ENCODE measurements at regions not wholly inside any gene's neighbourhood (a gene's known extent, or its start where the extent isn't known, plus 50 kb on each side); places are given as distances from the start of the nearest gene placed in this dataset.

- TF ChIP-seq, protein P1, sequence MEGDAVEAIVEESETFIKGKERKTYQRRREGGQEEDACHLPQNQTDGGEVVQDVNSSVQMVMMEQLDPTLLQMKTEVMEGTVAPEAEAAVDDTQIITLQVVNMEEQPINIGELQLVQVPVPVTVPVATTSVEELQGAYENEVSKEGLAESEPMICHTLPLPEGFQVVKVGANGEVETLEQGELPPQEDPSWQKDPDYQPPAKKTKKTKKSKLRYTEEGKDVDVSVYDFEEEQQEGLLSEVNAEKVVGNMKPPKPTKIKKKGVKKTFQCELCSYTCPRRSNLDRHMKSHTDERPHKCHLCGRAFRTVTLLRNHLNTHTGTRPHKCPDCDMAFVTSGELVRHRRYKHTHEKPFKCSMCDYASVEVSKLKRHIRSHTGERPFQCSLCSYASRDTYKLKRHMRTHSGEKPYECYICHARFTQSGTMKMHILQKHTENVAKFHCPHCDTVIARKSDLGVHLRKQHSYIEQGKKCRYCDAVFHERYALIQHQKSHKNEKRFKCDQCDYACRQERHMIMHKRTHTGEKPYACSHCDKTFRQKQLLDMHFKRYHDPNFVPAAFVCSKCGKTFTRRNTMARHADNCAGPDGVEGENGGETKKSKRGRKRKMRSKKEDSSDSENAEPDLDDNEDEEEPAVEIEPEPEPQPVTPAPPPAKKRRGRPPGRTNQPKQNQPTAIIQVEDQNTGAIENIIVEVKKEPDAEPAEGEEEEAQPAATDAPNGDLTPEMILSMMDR (IDR thresholded peaks at IDR 0.05; ENCODE audit: insufficient read depth, low read length, poor library complexity, severe bottlenecking) = no peak
- no peak for TF ChIP-seq EZH2phosphoT487 (conservative IDR thresholded peaks at IDR 0.05; ENCODE audit: low read length)
- Histone ChIP-seq H3F3A (ENCODE audit: insufficient read depth) (no peaks in the 10 kb centered on the region), H3K4me3 (ENCODE audit: insufficient read depth, low read length, poor library complexity, severe bottlenecking) (no peak overlapping the region), H3K79me2 (ENCODE audit: insufficient read depth, low read length) (no peaks in the 10 kb centered on the region), H2AFZ (ENCODE audit: low read depth, low read length, severe bottlenecking) (no peak overlapping the region), H3K9ac (ENCODE audit: low read length) (no peak overlapping the region), H4K20me1 (ENCODE audit: low read depth, low read length) (no peaks in the 10 kb centered on the region), H3K27ac (ENCODE audit: low read depth, low read length) (no peak overlapping the region), H3K9me3 (ENCODE audit: insufficient read depth, low read length) (no peaks in the 10 kb centered on the region), H3K27me3 (ENCODE audit: low read length) (no peaks in the 10 kb centered on the region), H3K9me2 (replicated peaks; ENCODE audit: insufficient read depth, low read length) (no peaks in the 10 kb centered on the region), H3K36me3 (ENCODE audit: low read length) (no peaks in the 10 kb centered on the region), H3K4me2 (ENCODE audit: low read depth, low read length, poor library complexity, severe bottlenecking) (no peak overlapping the region)
These were observed 309.8 kb downstream of the COG6 start for GRCh38 chr13:39965309-39965708.

DNA sequence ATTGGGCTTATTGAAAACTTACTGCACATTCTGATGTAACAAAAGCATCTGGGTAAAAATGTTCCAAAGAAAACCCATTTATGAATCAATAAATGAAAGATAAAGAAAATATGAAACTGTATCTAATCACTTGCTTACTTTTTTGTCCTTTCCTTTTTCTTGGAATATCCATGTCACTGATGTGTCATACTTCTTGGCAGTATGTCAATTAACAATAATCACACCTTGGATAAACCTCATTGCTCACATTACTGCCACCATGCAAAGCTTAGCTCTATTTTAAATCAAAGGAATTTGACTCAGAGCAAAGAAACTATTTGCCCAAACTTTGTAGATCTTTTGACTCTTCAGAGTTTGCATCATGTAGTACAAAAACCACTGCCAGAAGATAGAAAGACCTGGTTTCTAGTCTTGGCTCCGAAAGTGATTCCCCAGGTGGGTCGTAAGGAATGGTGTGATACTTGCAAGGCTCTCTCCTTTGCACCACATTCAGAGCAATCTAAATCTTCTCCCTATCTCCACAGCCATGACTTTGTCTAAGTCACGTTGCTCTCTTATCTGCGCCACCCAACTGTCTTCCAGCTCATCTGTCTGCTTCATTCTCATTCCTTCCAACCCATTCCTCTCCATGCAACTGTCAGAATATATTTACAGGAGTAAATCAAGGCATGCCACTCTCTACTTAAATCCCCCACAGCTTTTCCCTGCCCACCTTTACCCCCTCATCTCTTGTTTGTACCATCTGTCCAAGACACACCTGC lies 311.9 kb downstream of the COG6 start:
- Histone ChIP-seq H3K9me3 (ENCODE audit: insufficient read depth, low read length) (no peaks in the 10 kb centered on the region), H3K4me3 (ENCODE audit: insufficient read depth, low read length, poor library complexity, severe bottlenecking) (no peak overlapping the region), H3K9ac (ENCODE audit: low read length) (no peak overlapping the region), H3F3A (ENCODE audit: insufficient read depth) (no peaks in the 10 kb centered on the region), H3K36me3 (ENCODE audit: low read length) (no peaks in the 10 kb centered on the region), H3K4me2 (ENCODE audit: low read depth, low read length, poor library complexity, severe bottlenecking) (no peak overlapping the region), H2AFZ (ENCODE audit: low read depth, low read length, severe bottlenecking) (no peak overlapping the region), H3K27me3 (ENCODE audit: low read length) (no peaks in the 10 kb centered on the region), H3K27ac (ENCODE audit: low read depth, low read length) (no peak overlapping the region), H3K9me2 (replicated peaks; ENCODE audit: insufficient read depth, low read length) (no peaks in the 10 kb centered on the region), H4K20me1 (ENCODE audit: low read depth, low read length) (no peaks in the 10 kb centered on the region), H3K79me2 (ENCODE audit: insufficient read depth, low read length) (no peaks in the 10 kb centered on the region)
- no peak for TF ChIP-seq EZH2phosphoT487 (conservative IDR thresholded peaks at IDR 0.05; ENCODE audit: low read length)
- TF ChIP-seq, protein P1 (IDR thresholded peaks at IDR 0.05; ENCODE audit: insufficient read depth, low read length, poor library complexity, severe bottlenecking) = no peak

DNA sequence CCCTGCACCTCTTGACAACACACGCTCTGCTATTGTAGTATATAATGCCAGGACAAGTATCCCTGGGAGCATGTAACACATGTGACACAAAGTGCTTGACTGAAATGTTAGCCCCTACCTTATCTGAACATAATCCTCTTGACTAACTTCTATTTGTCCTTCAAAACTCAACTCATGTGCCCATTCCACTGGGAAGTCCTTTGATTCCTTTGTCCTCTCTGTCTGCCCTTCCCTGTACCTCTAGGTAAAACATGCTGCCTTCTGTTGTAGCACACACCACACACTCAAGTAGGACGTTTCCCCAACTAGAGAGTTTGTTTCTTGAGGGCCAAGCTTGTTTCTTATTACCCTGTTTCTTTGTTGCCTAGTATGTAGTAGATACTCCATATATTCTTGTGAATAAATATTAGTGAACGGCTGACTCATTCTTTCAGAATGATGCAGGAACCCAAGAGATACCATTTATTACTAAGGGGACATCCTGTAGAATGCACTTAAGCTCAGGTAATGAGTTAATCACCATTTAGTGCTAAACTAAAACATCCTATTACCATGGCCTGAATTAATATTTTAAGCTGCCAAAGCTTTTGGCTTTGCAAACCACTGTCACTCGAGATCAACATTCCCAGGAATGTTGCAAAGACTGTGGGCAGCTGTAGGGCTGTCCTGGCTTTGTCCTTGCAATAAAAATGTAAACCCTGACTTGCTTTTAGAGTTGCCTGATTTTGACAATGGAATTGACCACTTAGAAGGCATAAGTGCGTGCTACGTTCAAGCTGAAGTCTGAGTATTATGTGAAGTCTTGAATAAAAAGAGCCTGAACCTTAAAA lies 313.4 kb downstream of the COG6 start:
- H3K9me3 ChIP-seq (ENCODE audit: insufficient read depth, low read length) = no peaks in the 10 kb centered on the region

More for the DNA sequence above, 313.4 kb downstream of the COG6 start:
- Histone ChIP-seq H3K36me3 (ENCODE audit: low read length) (no peaks in the 10 kb centered on the region), H2AFZ (ENCODE audit: low read depth, low read length, severe bottlenecking) (no peak overlapping the region), H3K27ac (ENCODE audit: low read depth, low read length) (no peak overlapping the region), H3K27me3 (ENCODE audit: low read length) (no peaks in the 10 kb centered on the region), H3K4me2 (ENCODE audit: low read depth, low read length, poor library complexity, severe bottlenecking) (no peak overlapping the region), H3K9ac (ENCODE audit: low read length) (no peak overlapping the region), H3F3A (ENCODE audit: insufficient read depth) (no peaks in the 10 kb centered on the region), H3K79me2 (ENCODE audit: insufficient read depth, low read length) (no peaks in the 10 kb centered on the region), H3K4me3 (ENCODE audit: insufficient read depth, low read length, poor library complexity, severe bottlenecking) (no peak overlapping the region), H3K9me2 (replicated peaks; ENCODE audit: insufficient read depth, low read length) (no peaks in the 10 kb centered on the region), H4K20me1 (ENCODE audit: low read depth, low read length) (no peaks in the 10 kb centered on the region)
- no peak for TF ChIP-seq EZH2phosphoT487 (conservative IDR thresholded peaks at IDR 0.05; ENCODE audit: low read length)
- TF ChIP-seq, protein P1 (IDR thresholded peaks at IDR 0.05; ENCODE audit: insufficient read depth, low read length, poor library complexity, severe bottlenecking) = no peak

All from SU-DHL-6 (cell line).